Activated T-cell treated with anti-CD3 and anti-CD28 coated beads, Interleukin-2, amount 50 U/mL, for 4 hours (primary cell): ENCODE measurements at regions not wholly inside any gene's neighbourhood (a gene's known extent, or its start where the extent isn't known, plus 50 kb on each side); places are given as distances from the start of the nearest gene placed in this dataset.

Experiments used
- ATAC-seq, 2 donors: fragments of 200-7000 bp; cut with Tn5 transposase; one replicate each; pipeline ENCODE4 v1.10.0; 2021
- DNase-seq: peaks from one replicate; pipeline ENCODE4 v3.0.0-alpha.2; 2020
- H3K27me3 Mint-ChIP-seq: one replicate; pipeline ENCODE4 v1.8.0; 2021; ENCODE audit warnings: low read depth, mixed read lengths
- H3K36me3 Mint-ChIP-seq: one replicate; pipeline ENCODE4 v1.8.0; 2022; ENCODE audit warnings: mixed read lengths; ENCODE audit not compliant: insufficient read depth
- H3K4me1 Mint-ChIP-seq: one replicate; pipeline ENCODE4 v1.8.0; 2021; ENCODE audit warnings: low read depth, mixed read lengths
- H3K4me3 Mint-ChIP-seq: one replicate; pipeline ENCODE4 v1.8.0; 2021; ENCODE audit warnings: mild to moderate bottlenecking, moderate library complexity, mixed read lengths
- H3K9me3 Mint-ChIP-seq: one replicate; pipeline ENCODE4 v1.8.0; 2021; ENCODE audit warnings: mixed read lengths

DNA sequence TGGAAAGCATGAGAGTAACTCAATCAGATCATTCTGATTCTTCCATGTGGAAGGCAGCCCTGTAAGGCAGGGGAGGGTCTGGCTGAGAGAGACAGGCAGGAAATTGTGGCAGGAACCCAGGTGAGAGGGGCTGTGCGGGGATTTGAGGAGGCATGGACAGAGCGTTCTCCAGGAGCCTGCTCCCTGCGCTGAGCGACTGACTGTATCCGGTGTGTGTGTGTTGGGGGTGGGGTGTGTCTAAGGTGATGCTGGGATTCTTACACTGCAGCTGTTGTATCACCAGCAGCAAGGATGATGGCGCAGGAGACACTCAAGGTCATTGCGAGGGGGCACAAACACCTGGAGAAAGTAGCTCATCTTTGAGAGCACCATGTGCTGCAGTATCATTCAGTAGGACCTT, 128.5 kb downstream of the RHOU start:
- Mint-ChIP-seq H3K4me1 (peaks cover 21% of the 10 kb centered on the region), H3K9me3 (no peaks in the 10 kb centered on the region), H3K27me3 (peaks cover 2% of the 10 kb centered on the region), H3K4me3 (no peak overlapping the region), H3K36me3 (no peaks in the 10 kb centered on the region)
- DNase-seq (no peak), ATAC-seq (no peak)

DNA sequence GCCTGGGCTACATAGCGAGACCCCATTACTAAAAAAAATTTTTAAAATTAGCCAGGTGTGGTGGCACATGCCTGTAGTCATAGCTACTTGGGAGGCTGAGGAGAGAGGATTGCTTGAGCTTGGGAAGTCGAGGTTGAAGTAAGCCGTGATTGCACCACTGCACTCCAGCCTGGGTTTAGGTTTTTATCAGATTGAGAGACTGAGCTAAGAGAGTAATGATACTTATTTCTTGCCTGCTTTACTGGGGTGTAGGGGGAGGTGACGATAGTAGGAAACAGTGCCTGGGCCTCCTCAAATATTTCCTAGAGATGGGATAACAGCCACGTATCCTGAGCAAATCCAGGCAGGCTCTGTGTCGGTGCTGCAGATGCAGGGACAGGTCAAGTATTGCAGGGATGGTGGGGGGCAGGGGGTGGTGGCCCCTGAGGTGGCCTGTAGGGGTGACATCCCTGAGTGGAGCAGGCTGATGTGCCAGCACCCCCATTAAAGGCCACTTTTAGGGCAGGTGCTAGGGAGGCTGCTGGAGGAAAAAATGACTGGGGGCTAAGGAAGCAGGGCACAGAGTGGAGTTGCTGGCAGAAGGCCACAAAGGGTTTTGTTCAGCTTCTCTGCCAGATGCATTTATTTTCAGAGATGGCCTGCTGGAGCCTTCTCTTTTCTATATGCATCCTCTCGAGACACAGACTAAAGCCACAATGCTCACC, 130.5 kb downstream of the RHOU start:
- Mint-ChIP-seq H3K36me3 (no peaks in the 10 kb centered on the region), H3K27me3 (no peaks in the 10 kb centered on the region), H3K4me1 (peaks cover 21% of the 10 kb centered on the region), H3K9me3 (no peaks in the 10 kb centered on the region), H3K4me3 (no peak overlapping the region)
- no peak for ATAC-seq
- DNase-seq, result no peak

DNA sequence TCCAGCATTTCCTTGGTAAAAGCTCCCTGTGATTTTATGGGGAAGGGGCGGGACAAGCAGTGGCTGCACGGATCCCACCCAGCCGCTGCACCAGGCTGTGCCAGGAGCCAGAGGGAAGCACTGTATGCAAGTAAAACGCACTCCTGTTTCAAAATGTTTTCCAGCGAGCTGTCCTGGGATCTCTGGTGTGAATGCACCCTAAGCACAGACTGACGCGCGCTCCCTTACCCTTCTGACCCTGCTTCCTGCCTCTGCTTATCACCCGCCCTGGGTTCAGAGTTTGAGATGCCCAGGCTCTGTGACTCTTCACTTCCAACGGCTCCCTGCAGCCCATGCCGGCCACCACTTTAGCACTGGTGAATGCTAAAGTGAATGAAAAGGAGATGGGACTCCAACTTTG, 131.2 kb downstream of the RHOU start:
- DNase-seq, result no peak
- Mint-ChIP-seq H3K4me3 (no peak overlapping the region), H3K27me3 (no peaks in the 10 kb centered on the region), H3K36me3 (no peaks in the 10 kb centered on the region), H3K9me3 (no peaks in the 10 kb centered on the region), H3K4me1 (peaks cover 18% of the 10 kb centered on the region)
- no peak for ATAC-seq

DNA sequence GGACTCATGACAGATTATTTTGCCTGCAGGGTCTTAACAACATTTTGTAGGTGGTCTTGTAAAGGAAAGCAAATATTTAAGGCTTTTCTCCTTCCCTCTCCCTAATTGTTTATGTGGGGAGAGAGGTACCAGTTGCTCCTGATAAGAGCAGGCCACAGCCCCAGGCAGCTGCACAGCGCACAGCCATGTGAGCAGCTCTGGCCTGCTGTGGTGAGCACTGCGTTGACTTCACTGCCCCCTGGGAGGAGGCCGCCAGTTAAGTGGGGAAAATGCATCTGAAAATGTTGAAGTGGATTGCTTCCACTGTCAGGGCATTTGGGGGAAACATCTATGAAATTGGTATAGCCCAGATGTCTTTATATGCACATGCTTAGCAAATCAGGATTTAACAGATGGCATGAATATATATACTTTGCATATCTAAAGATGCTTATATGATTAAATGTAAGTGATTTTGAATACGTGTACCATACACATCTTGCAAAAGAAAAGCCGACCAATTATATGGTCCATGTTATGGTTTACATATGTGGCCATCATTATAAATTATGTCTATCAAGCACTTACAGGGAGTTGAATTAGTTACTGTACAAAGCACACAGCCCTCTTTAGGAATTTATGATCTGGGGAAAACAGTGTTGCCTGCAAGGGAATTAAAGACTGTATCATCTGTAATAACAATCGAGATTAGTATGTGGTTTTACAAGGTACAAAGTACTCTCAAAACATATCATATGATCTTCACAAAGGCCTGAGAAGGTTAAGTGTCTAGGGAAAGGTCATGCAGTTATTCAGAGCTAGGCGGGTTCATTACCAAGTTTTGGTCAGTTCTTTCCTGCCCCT, 132.1 kb downstream of the RHOU start:
- Mint-ChIP-seq H3K9me3 (no peaks in the 10 kb centered on the region), H3K27me3 (no peaks in the 10 kb centered on the region), H3K36me3 (no peaks in the 10 kb centered on the region), H3K4me3 (no peak overlapping the region), H3K4me1 (peaks cover 15% of the 10 kb centered on the region)
- ATAC-seq, result no peak
- no peak for DNase-seq

DNA sequence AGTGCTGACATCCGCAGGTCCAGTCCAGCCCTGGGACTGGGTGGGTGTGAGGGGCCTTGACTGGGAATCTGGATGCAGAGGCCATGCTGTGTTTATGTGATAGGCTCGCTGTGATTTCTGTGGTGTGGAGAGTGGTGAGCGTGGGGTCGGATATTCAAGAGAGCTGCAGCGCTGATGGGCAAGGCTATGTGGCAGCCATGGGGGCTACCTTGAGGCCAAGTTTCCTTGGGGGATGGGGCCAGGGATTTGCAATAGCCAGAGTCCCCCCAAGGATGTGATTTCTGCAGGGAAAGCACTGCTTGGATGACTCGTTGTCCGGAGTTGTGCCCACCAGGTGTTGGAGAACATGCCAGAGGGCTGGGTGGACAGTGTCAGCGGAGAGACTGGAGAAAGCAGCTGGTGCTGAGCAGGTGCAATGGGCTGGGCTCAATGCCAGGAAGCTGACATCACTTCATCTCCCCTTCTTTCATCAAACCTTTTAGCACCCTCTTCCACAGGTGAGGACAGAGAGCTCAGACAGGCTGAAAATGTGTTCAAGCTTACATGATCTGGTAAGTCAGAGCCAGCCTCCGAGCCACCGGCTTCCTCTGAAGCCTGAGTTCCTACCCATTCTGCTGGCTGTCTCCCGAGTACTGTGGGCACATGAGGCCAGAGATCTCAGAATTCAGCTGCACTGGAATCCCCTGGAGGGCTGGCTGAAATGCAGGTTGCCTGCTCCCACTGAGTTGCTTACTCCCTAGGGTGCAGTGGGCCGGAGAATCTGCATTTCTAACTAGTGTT, 132.9 kb downstream of the RHOU start:
- no peak overlapping the region for H3K4me3 Mint-ChIP-seq
- H3K36me3 Mint-ChIP-seq, result no peaks in the 10 kb centered on the region
- no peaks in the 10 kb centered on the region for H3K27me3 Mint-ChIP-seq
- H3K4me1 Mint-ChIP-seq, result peaks cover 15% of the 10 kb centered on the region
- ATAC-seq, result no peak
- H3K9me3 Mint-ChIP-seq, result no peaks in the 10 kb centered on the region
- DNase-seq, result no peak

DNA sequence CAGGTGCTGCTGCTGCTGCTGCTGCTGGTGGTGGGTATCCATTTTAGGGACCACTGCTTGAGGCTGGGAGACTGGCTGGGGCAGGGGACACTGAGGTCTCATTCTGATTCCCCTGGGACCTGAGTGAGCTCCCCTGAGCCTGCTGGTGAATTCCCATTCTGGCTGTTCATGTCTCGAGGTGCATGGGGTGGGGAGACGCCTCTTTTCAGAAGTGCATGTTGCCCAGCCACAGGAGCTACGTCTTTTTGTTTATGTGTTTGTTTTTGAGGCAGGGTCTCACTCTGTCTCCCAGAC, 133.4 kb downstream of the RHOU start:
- ATAC-seq (no peak), DNase-seq (no peak)
- Mint-ChIP-seq H3K4me3 (no peak overlapping the region), H3K27me3 (no peaks in the 10 kb centered on the region), H3K36me3 (no peaks in the 10 kb centered on the region), H3K4me1 (peaks cover 9% of the 10 kb centered on the region), H3K9me3 (no peaks in the 10 kb centered on the region)

DNA sequence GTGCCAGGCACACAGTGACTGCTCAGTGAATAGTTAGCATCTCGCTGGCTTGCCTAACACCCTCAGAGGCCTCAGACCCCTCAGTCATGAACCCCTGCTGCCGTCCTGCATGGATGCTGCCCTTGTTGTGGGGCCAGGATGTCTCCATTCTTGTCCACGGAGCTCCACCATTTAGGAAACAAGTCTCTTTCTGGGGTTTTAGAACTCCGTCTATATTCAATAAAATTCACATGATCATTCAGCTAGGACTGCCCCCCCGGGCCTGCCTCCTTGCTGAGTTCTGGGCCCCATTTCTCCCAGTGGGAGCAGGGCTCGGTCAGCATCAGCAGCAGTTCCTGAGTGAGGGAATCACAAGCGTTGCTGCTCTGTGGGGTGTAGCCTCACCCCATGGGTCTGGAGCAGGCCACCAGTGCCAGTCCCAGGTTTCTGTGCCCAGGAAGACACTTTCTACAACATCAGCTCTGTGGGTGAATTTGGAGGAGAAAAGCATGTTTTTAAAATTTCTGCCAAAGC, 134.1 kb downstream of the RHOU start:
- no peak for DNase-seq
- Mint-ChIP-seq H3K4me1 (peaks cover 3% of the 10 kb centered on the region), H3K36me3 (no peaks in the 10 kb centered on the region), H3K27me3 (no peaks in the 10 kb centered on the region), H3K9me3 (no peaks in the 10 kb centered on the region), H3K4me3 (no peak overlapping the region)
- ATAC-seq, result no peak

DNA sequence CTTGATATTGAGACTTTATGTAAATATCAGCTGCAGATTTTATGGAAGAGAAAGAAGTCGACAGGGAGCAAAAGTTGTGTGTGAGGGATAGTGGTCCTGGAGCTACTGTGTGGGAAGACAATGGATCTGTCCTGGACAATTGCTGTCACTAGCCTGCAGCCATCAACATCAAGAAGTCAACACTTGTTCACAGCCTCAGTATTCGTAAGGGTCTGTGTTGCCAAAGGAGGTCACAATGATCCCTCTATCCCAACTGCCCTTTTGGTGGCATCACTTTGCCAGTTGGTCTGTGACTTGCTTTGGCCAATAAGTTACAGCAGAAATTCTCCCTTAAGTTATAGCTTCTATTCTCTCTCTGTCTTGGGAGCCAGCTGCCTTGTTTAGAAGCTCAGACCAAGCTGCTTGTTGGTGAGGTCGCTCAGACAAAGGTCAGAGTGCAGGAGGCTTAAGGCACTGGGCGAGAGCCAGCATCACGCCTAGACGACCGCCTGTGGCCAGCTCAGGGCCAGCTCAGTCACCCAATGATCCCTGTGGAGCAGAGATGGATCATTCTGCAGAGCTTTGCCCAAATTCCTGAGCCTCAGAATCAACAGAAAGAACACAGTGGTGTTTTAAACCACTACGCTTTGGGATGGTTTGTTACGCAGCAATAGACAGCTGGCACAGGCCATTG, 134.9 kb downstream of the RHOU start:
- no peak overlapping the region for H3K4me3 Mint-ChIP-seq
- DNase-seq, result no peak
- no peaks in the 10 kb centered on the region for H3K9me3 Mint-ChIP-seq

DNA sequence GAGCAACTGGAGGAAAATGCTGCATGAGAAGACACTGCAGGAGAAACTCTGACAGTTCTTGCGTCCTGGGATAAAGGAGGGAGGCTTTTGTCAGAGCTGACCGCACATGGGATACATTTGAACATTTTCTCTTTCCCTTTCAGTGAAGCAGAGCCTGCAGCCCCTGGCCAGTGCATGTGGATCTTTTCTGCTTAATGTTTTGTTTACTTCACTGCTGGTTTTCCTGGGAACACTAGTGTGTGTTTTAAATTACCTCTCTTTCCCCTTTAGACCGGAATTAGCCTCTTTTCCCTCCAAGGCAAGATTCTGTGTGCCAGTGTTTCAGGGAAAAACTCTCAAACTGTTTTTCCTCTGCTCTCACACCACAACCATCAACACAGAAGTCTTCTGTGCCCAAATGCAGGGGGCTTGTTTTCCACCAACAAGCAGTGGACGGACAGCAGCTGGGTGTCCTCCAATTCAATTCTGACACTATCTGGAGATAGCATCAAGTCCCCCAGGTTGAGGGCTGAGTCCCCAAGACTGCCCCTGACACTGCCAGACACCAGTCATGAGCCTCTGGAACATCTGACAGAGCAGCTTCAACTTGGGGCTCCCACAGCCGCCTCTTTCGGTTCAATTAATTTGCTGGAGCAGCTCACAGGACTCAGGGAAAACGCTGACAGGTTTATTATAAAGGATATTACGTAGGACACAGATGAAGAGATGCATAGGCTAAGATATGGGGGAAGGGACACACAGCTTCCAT, 136.2 kb downstream of the RHOU start:
- no peaks in the 10 kb centered on the region for H3K9me3 Mint-ChIP-seq
- DNase-seq (no peak), ATAC-seq (no peak)
- no peaks in the 10 kb centered on the region for H3K36me3 Mint-ChIP-seq
- H3K27me3 Mint-ChIP-seq, result no peaks in the 10 kb centered on the region
- no peaks in the 10 kb centered on the region for H3K4me1 Mint-ChIP-seq
- H3K4me3 Mint-ChIP-seq, result no peak overlapping the region

More for the DNA sequence above, 134.9 kb downstream of the RHOU start:
- no peaks in the 10 kb centered on the region for H3K27me3 Mint-ChIP-seq
- no peak for ATAC-seq
- H3K36me3 Mint-ChIP-seq, result no peaks in the 10 kb centered on the region
- H3K4me1 Mint-ChIP-seq, result no peaks in the 10 kb centered on the region

DNA sequence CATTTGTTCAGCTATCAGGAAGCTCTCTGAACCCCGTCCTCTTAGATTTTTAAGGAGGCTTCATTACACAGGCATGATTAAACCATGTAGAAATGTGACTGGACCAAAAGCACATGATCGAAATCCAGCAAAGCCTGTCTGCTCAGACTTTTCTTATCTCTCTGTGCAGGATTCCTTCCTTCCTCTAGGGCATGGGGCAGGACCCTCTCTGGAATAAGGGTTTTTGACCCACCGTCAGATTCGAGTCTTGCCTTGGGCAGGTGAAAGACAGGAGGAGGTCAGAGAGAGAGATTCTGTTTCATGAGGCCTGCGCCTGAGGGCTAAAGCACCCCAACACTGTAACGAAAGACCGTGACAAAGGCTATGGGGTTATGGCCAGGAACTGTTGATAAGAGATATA, 136.8 kb downstream of the RHOU start:
- DNase-seq, result no peak

DNA sequence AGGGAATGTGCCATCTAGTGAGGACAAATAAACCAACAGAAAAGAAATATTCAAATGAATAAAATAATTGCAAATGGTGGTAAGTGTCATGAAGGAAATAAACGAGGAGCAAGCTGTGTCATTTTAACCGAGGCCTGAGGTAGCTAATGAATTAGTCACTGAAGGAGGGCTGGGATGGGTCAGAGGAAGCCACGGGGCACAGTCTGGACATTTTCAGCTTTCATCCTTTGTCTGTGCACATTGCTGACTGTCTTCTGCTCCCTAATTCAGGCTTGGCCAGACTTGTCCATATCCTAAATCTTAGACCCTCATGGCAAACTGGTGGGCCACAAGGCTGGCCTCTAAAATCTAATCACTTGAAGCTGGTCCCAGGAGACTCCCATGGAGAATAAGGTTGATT, 138.4 kb downstream of the RHOU start:
- ATAC-seq (no peak), DNase-seq (no peak)
- no peaks in the 10 kb centered on the region for H3K27me3 Mint-ChIP-seq
- no peaks in the 10 kb centered on the region for H3K36me3 Mint-ChIP-seq
- no peaks in the 10 kb centered on the region for H3K4me1 Mint-ChIP-seq
- no peaks in the 10 kb centered on the region for H3K9me3 Mint-ChIP-seq
- H3K4me3 Mint-ChIP-seq, result no peak overlapping the region

More for the DNA sequence above, 136.8 kb downstream of the RHOU start:
- Mint-ChIP-seq H3K36me3 (no peaks in the 10 kb centered on the region), H3K4me1 (no peaks in the 10 kb centered on the region), H3K9me3 (no peaks in the 10 kb centered on the region), H3K27me3 (no peaks in the 10 kb centered on the region), H3K4me3 (no peak overlapping the region)
- no peak for ATAC-seq

DNA sequence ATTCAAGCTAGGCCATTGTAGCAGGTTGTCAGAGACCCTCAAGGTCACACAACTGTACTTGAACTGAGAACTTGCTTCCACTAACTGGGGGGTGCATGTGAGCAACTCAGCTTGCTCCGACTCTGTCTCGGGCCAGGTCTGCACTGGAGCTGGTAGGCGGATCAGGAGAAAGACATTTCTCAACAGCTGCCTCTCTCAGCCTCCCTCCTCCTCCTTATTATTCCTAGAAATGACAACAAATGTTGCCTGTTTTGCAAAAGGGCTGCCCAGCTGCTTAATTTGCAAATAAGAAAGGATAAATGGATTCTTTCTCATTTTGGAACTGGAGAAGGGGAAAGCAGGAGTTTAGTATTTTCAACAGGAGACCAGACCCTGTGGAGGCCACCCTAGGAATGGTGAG, 140.5 kb downstream of the RHOU start:
- DNase-seq (no peak), ATAC-seq (no peak)
- Mint-ChIP-seq H3K4me1 (no peaks in the 10 kb centered on the region), H3K27me3 (no peaks in the 10 kb centered on the region), H3K9me3 (no peaks in the 10 kb centered on the region), H3K36me3 (no peaks in the 10 kb centered on the region), H3K4me3 (no peak overlapping the region)

DNA sequence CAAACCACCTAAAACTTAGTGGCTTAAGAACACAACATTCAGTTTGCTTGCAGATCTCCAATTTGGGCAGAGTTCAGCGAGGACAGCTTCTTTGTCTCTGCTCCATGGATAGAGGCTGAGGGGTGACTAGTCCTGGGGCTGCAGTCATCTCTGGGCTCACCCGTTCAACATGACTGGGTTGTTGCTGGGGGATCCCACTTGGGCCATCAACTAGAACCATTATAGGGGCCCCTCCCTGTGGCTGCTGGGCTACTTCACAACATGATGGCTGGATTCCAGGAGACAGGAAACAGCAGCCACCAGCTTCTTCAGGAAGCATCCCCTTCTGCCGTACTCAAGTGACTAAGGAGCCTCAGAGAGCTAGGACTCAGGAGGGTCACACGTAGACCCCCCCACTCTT, 140.9 kb downstream of the RHOU start:
- no peaks in the 10 kb centered on the region for H3K9me3 Mint-ChIP-seq
- no peak for DNase-seq
- H3K27me3 Mint-ChIP-seq, result no peaks in the 10 kb centered on the region
- H3K4me1 Mint-ChIP-seq, result no peaks in the 10 kb centered on the region
- H3K4me3 Mint-ChIP-seq, result no peak overlapping the region
- ATAC-seq, result no peak
- no peaks in the 10 kb centered on the region for H3K36me3 Mint-ChIP-seq

DNA sequence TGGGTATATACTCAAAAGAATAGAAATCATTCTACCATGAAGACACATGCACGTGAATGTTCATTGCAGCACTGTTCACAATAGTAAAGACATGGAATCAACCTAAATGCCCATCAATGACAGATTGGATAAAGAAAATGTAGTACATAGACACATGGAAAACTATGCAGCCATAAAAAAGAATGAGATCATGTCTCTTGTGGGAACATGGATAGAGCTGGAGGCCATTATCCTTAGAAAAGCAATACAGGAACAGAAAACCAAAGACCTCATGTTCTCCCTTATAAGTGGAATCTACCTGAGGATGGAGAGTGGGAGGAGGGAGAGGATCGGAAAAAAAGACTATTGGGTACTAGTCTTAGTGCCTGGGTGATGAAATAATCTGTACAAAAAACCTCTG, 143.9 kb downstream of the RHOU start:
- DNase-seq, result no peak
- H3K4me1 Mint-ChIP-seq, result no peaks in the 10 kb centered on the region

More for the DNA sequence above, 143.9 kb downstream of the RHOU start:
- Mint-ChIP-seq H3K27me3 (no peaks in the 10 kb centered on the region), H3K4me3 (no peak overlapping the region), H3K9me3 (peaks cover 3% of the 10 kb centered on the region), H3K36me3 (no peaks in the 10 kb centered on the region)
- ATAC-seq, result no peak
